ENCODE measurements at regions not wholly inside any gene's neighbourhood (a gene's known extent, or its start where the extent isn't known, plus 50 kb on each side); places are given as distances from the start of the nearest gene placed in this dataset.

- DNase-seq (no peak), ATAC-seq (no peak)
- no peak overlapping the region for H3K27ac ChIP-seq
- no peak for TF ChIP-seq CTCF (IDR thresholded peaks at IDR 0.05)
- no peaks in the 10 kb centered on the region for H3K27me3 ChIP-seq (ENCODE audit: insufficient read depth in 3 of 3, low read length in 2 of 3)
- no peaks in the 10 kb centered on the region for H3K36me3 ChIP-seq (ENCODE audit: insufficient read depth in 1 of 2, low read depth in 1 of 2)
- intact Hi-C loops (cut with DNase I), result no loop called here
- H3K9me3 ChIP-seq, result no peaks in the 10 kb centered on the region
- 87 to 90% (median 88%) methylated on average over 6 of the region's 6 CpGs for WGBS, 3 donors
- H3K4me3 ChIP-seq, result no peak overlapping the region
- H3K4me1 ChIP-seq, result no peaks in the 10 kb centered on the region
Measured at GRCh38 chr2:58798676-58799208, 557.6 kb upstream of the FANCL start.

- ATAC-seq (no peak), DNase-seq (no peak)
- Histone ChIP-seq H3K4me1 (no peaks in the 10 kb centered on the region), H3K4me3 (no peak overlapping the region), H3K27me3 (ENCODE audit: insufficient read depth in 3 of 3, low read length in 2 of 3) (no peaks in the 10 kb centered on the region), H3K27ac (no peak overlapping the region), H3K36me3 (ENCODE audit: insufficient read depth in 1 of 2, low read depth in 1 of 2) (no peaks in the 10 kb centered on the region), H3K9me3 (no peaks in the 10 kb centered on the region)
- 58 to 63% (median 61%) methylated on average over 2 of the region's 2 CpGs for WGBS, 3 donors
- intact Hi-C loops (cut with DNase I), result no loop called here
- no peak for TF ChIP-seq CTCF (IDR thresholded peaks at IDR 0.05)
Measured at GRCh38 chr2:58796239-58796910, 555.2 kb upstream of the FANCL start.

DNA sequence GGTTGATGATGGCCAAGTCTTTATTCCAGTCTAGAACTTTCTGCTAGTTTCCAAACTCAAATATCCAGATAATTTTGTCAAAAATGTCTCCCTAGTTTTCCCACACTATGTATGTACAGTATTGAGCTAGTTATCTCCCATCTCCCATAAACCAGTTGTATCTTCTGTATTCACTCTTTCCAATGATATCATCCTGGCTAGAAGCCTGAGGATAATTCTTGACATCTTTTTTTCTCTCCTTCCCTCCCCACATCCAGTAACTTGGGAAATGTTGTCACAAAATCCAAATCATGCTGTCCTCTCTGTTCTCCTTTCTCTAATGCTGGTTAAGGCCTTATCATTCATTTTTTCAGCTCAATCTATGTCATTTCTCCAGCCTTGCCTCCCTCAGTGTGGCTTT, 553.8 kb upstream of the FANCL start:
- no peak overlapping the region for H3K27ac ChIP-seq
- no peak overlapping the region for H3K4me3 ChIP-seq
- intact Hi-C loops (cut with DNase I), result no loop called here
- TF ChIP-seq CTCF (IDR thresholded peaks at IDR 0.05), result no peak
- H3K36me3 ChIP-seq (ENCODE audit: insufficient read depth in 1 of 2, low read depth in 1 of 2), result no peaks in the 10 kb centered on the region
- DNase-seq, result no peak
- no peaks in the 10 kb centered on the region for H3K4me1 ChIP-seq
- no peak for ATAC-seq
- H3K9me3 ChIP-seq, result no peaks in the 10 kb centered on the region
- no peaks in the 10 kb centered on the region for H3K27me3 ChIP-seq (ENCODE audit: insufficient read depth in 3 of 3, low read length in 2 of 3)

DNA sequence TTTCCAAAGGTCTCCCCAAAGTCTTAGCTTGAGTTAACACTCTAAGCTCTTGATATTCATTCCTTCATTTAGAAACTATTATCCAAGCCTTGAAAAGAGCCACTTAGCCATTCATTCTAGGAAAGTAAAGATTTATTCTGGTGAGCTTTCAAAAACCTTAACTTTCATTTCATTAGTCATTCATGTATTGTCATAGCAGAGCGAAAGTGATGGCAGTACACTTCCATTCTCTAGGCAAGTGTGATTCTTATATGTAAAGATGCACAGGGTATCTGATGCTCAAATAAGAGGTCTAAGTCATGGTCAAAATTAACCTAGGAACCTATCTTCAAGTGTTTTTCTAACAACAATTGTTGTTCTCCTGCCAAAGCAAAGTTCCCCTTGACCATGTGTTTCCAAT, 553.0 kb upstream of the FANCL start:
- no peaks in the 10 kb centered on the region for H3K36me3 ChIP-seq (ENCODE audit: insufficient read depth in 1 of 2, low read depth in 1 of 2)
- no peak overlapping the region for H3K27ac ChIP-seq
- no peak for TF ChIP-seq CTCF (IDR thresholded peaks at IDR 0.05)
- no peak for DNase-seq
- no peaks in the 10 kb centered on the region for H3K4me1 ChIP-seq
- intact Hi-C loops (cut with DNase I), result no loop called here
- no peaks in the 10 kb centered on the region for H3K9me3 ChIP-seq
- ATAC-seq, result no peak
- whole genome bisulfite sequencing, 3 donors, result 93 to 95% (median 94%) methylated on average over 1 of the region's 1 CpG
- no peaks in the 10 kb centered on the region for H3K27me3 ChIP-seq (ENCODE audit: insufficient read depth in 3 of 3, low read length in 2 of 3)
- no peak overlapping the region for H3K4me3 ChIP-seq

DNA sequence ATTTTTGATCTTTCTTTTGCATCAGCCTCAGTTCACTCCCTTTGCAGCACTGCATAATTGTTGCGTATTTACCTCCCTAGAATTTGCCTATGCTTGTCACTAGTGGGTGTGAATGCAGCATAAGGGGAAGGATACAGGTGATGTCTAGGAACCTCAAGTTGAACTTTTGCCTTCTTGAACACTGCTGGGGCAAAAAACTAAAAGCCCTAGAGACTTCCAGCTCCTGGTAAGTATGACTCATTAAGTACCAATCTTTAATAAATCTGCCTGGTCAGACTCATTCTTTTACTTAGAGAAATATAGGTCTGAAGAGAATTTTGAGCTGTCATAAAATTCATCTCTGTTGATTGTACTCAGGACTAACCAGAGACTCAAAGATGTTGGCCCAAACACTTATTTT, 547.3 kb upstream of the FANCL start:
- Histone ChIP-seq H3K4me3 (no peak overlapping the region), H3K4me1 (no peaks in the 10 kb centered on the region), H3K27me3 (ENCODE audit: insufficient read depth in 3 of 3, low read length in 2 of 3) (no peaks in the 10 kb centered on the region), H3K27ac (no peak overlapping the region), H3K36me3 (ENCODE audit: insufficient read depth in 1 of 2, low read depth in 1 of 2) (no peaks in the 10 kb centered on the region), H3K9me3 (no peaks in the 10 kb centered on the region)
- no peak for TF ChIP-seq CTCF (IDR thresholded peaks at IDR 0.05)
- DNase-seq (no peak), ATAC-seq (no peak)
- intact Hi-C loops (cut with DNase I), result no loop called here
- 82 to 97% (median 84%) methylated on average over 1 of the region's 1 CpG for WGBS, 3 donors
